Keratinocyte (primary cell): ENCODE measurements at regions not wholly inside any gene's neighbourhood (a gene's known extent, or its start where the extent isn't known, plus 50 kb on each side); places are given as distances from the start of the nearest gene placed in this dataset.

Source experiments
- DNase-seq: peaks from one replicate; pipeline ENCODE4 v3.0.0-alpha.2; 2011; ENCODE audit warnings: low read depth, missing footprints, low spot score
- FAIRE-seq: peaks from 2 replicates; lab custom pipeline; 2011; peaks lifted over from hg19 to GRCh38; lab: Jason Lieb, UNC
- H2AFZ ChIP-seq: 2 replicates; pipeline ENCODE4 v1.6.0; 2012; ENCODE audit warnings: low read length, control low read depth, inconsistent platforms; ENCODE audit not compliant: control insufficient read depth
- H3K27ac ChIP-seq: 2 replicates; pipeline ENCODE4 v1.5.1; 2011; ENCODE audit warnings: low read length; ENCODE audit not compliant: control insufficient read depth, insufficient read depth
- H3K27me3 ChIP-seq: 3 replicates; pipeline ENCODE4 v1.6.0; 2011; ENCODE audit warnings: low read length; ENCODE audit not compliant: control insufficient read depth, insufficient read depth; ENCODE audit errors: extremely low read depth
- H3K36me3 ChIP-seq, 2 experiments: 2 replicates in 1 of 2; 3 replicates in 1 of 2; pipeline ENCODE4 v1.5.1; 2011; ENCODE audit warnings: low read length in 2 of 2, mild to moderate bottlenecking in 1 of 2; ENCODE audit not compliant: control insufficient read depth in 2 of 2, insufficient read depth in 2 of 2; ENCODE audit errors: extremely low read depth in 1 of 2
- H3K4me1 ChIP-seq: 3 replicates; pipeline ENCODE4 v1.5.1; 2011; ENCODE audit warnings: low read length; ENCODE audit not compliant: control insufficient read depth, insufficient read depth; ENCODE audit errors: extremely low read depth
- H3K4me2 ChIP-seq: 3 replicates; pipeline ENCODE4 v1.6.0; 2011; ENCODE audit warnings: low read depth, low read length; ENCODE audit not compliant: control insufficient read depth, insufficient read depth; ENCODE audit errors: extremely low read depth
- H3K4me3 ChIP-seq, 3 experiments: fragments of 200-600 bp in 1 of 3; sonication (generic) in 1 of 3; 2 replicates in 2 of 3; 3 replicates in 1 of 3; pipeline ENCODE4 v1.5.1; 2011 to 2016; ENCODE audit warnings: low read length in 3 of 3, mild to moderate bottlenecking in 3 of 3, control low read depth in 2 of 3, inconsistent platforms in 1 of 3, low read depth in 1 of 3, mixed read lengths in 1 of 3, mixed run types in 1 of 3, moderate library complexity in 1 of 3; ENCODE audit not compliant: control insufficient read depth in 2 of 3, insufficient read depth in 2 of 3; ENCODE audit errors: extremely low read depth in 1 of 3
- H3K79me2 ChIP-seq: 2 replicates; pipeline ENCODE4 v1.6.0; 2012; ENCODE audit warnings: low read length; ENCODE audit not compliant: control insufficient read depth, insufficient read depth
- H3K9ac ChIP-seq: 3 replicates; pipeline ENCODE4 v1.6.0; 2011; ENCODE audit warnings: low read length; ENCODE audit not compliant: control insufficient read depth, insufficient read depth; ENCODE audit errors: extremely low read depth
- H3K9me1 ChIP-seq: 3 replicates; pipeline ENCODE4 v1.6.0; 2011; ENCODE audit warnings: low read length; ENCODE audit not compliant: control insufficient read depth, insufficient read depth; ENCODE audit errors: extremely low read depth
- H3K9me3 ChIP-seq: 2 replicates; pipeline ENCODE4 v1.5.1; 2012; ENCODE audit warnings: low read depth, low read length; ENCODE audit not compliant: control insufficient read depth
- H4K20me1 ChIP-seq: 3 replicates; pipeline ENCODE4 v1.6.0; 2011; ENCODE audit warnings: low read length; ENCODE audit not compliant: control insufficient read depth, insufficient read depth; ENCODE audit errors: extremely low read depth
- CTCF ChIP-seq, 3 experiments: IDR thresholded peaks in 1 of 3; conservative IDR thresholded peaks in 1 of 3; optimal IDR thresholded peaks in 1 of 3; 2 replicates in 2 of 3; 3 replicates in 1 of 3; pipeline versions ENCODE3 to v1.5.1; 2011; ENCODE audit warnings: low read length in 3 of 3, mild to moderate bottlenecking in 3 of 3, moderate library complexity in 2 of 3, control low read depth in 1 of 3, inconsistent platforms in 1 of 3; ENCODE audit not compliant: insufficient read depth in 2 of 3; ENCODE audit errors: extremely low read depth in 1 of 3
- EZH2 ChIP-seq: IDR thresholded peaks from one replicate; pipeline ENCODE4 v1.6.1; 2012; ENCODE audit warnings: inconsistent platforms, mild to moderate bottlenecking, low read length, moderate library complexity
- dilution Hi-C: fragments of 300-500 bp; cut with MboI; formaldehyde crosslinking; loops from one replicate; pipeline ENCODE4 v1.7.0; 2020; ENCODE audit warnings: low sequenced_read_pairs; ENCODE audit not compliant: extremely low pct_ligation_motif_present

GRCh38 chr11:127108838-127109237 is 108.3 kb upstream of the KIRREL3 start:
- Histone ChIP-seq H3K9me3 (no peaks in the 10 kb centered on the region), H3K9me1 (no peaks in the 10 kb centered on the region), H3K36me3 (no peaks in the 10 kb centered on the region), H3K27ac (no peak overlapping the region), H3K4me2 (no peak overlapping the region), H3K79me2 (no peaks in the 10 kb centered on the region), H3K9ac (no peak overlapping the region), H3K27me3 (no peaks in the 10 kb centered on the region), H4K20me1 (no peaks in the 10 kb centered on the region), H3K4me1 (no peaks in the 10 kb centered on the region), H3K4me3 (no peak overlapping the region), H2AFZ (no peak overlapping the region)
- TF ChIP-seq CTCF (optimal IDR thresholded peaks at IDR 0.05 in 1 of 3, IDR thresholded peaks at IDR 0.05 in 1 of 3, conservative IDR thresholded peaks at IDR 0.05 in 1 of 3; ENCODE audit: extremely low read depth in 1 of 3, insufficient read depth in 2 of 3, low read length in 3 of 3) (no peak), EZH2 (no peak)
- FAIRE-seq: no peak
- no peak for DNase-seq
- dilution Hi-C loops: no loop called here

GRCh38 chr11:127106938-127107337 is 106.4 kb upstream of the KIRREL3 start:
- Histone ChIP-seq H3K9me1 (no peaks in the 10 kb centered on the region), H3K27ac (no peak overlapping the region), H2AFZ (no peak overlapping the region), H3K27me3 (no peaks in the 10 kb centered on the region), H3K4me1 (no peaks in the 10 kb centered on the region), H3K4me3 (no peak overlapping the region), H3K4me2 (no peak overlapping the region), H3K9ac (no peak overlapping the region), H3K36me3 (no peaks in the 10 kb centered on the region), H3K9me3 (no peaks in the 10 kb centered on the region), H4K20me1 (no peaks in the 10 kb centered on the region), H3K79me2 (no peaks in the 10 kb centered on the region)
- DNase-seq (no peak), FAIRE-seq (no peak)
- dilution Hi-C loops: no loop called here
- TF ChIP-seq EZH2 (no peak), CTCF (optimal IDR thresholded peaks at IDR 0.05 in 1 of 3, IDR thresholded peaks at IDR 0.05 in 1 of 3, conservative IDR thresholded peaks at IDR 0.05 in 1 of 3; ENCODE audit: extremely low read depth in 1 of 3, insufficient read depth in 2 of 3, low read length in 3 of 3) (no peak)
